OCI-LY7 (cell line): ENCODE measurements at regions not wholly inside any gene's neighbourhood (a gene's known extent, or its start where the extent isn't known, plus 50 kb on each side); places are given as distances from the start of the nearest gene placed in this dataset.

Source experiments
- BruUV-seq: library from RNA; stranded (reverse); fragments of 400-500 nt; replicated peaks from 2 replicates; lab custom pipeline; 2021; lab: Mats Ljungman, UMichigan
- CTCF ChIA-PET: fragments of 300-600 bp; sonication (Branson Sonifier 250); formaldehyde crosslinking; loops from one replicate; lab custom pipeline; 2022; ENCODE audit warnings: antibody characterized with exemption; ENCODE audit not compliant: unreplicated experiment; lab: Charles Lee
- POLR2A ChIA-PET: fragments of 300-600 bp; sonication (Branson Sonifier 250); formaldehyde crosslinking; loops from one replicate; lab custom pipeline; 2022; ENCODE audit warnings: antibody characterized with exemption; lab: Charles Lee
- DNase-seq: peaks from one replicate; pipeline ENCODE4 v3.0.0-alpha.2; 2015; ENCODE audit warnings: low spot score
- H2AFZ ChIP-seq: fragments of 200-600 bp; sonication (generic), shearing (Covaris generic); 2 replicates; pipeline ENCODE4 v1.6.1; 2014; ENCODE audit warnings: mild to moderate bottlenecking, antibody characterized with exemption, low read length, moderate library complexity
- H3K27ac ChIP-seq: fragments of 200-600 bp; sonication (generic); 2 replicates; pipeline ENCODE4 v1.5.1; 2014; ENCODE audit warnings: mixed run types, low read depth, mild to moderate bottlenecking, moderate library complexity, low read length, inconsistent platforms; ENCODE audit not compliant: poor library complexity, severe bottlenecking
- H3K36me3 ChIP-seq: fragments of 200-600 bp; sonication (generic); 2 replicates; pipeline ENCODE4 v1.6.1; 2014; ENCODE audit warnings: mild to moderate bottlenecking, antibody characterized with exemption, low read length, moderate library complexity, mixed read lengths; ENCODE audit not compliant: insufficient read depth
- H3K4me1 ChIP-seq: fragments of 200-600 bp; sonication (generic); 2 replicates; pipeline ENCODE4 v1.5.1; 2014; ENCODE audit warnings: mild to moderate bottlenecking, low read length; ENCODE audit not compliant: insufficient read depth, poor library complexity, severe bottlenecking
- H3K4me2 ChIP-seq: fragments of 200-600 bp; sonication (generic); 2 replicates; pipeline ENCODE4 v1.6.1; 2014; ENCODE audit warnings: mild to moderate bottlenecking, low read length
- H3K4me3 ChIP-seq: fragments of 200-600 bp; sonication (generic); 2 replicates; pipeline ENCODE4 v1.5.1; 2014; ENCODE audit warnings: mild to moderate bottlenecking, low read depth, low read length; ENCODE audit not compliant: poor library complexity, severe bottlenecking
- H3K79me2 ChIP-seq: fragments of 200-600 bp; sonication (generic); 2 replicates; pipeline ENCODE4 v1.6.1; 2016; ENCODE audit warnings: low read depth, mild to moderate bottlenecking, low read length, moderate library complexity, mixed read lengths; ENCODE audit not compliant: insufficient read depth
- H3K9me2 ChIP-seq: fragments of 200-600 bp; sonication (generic); 2 replicates; pipeline ENCODE4 v1.6.1; 2016; ENCODE audit warnings: mild to moderate bottlenecking, low read length, mixed read lengths; ENCODE audit not compliant: insufficient read depth
- H3K9me3 ChIP-seq: fragments of 200-600 bp; sonication (generic); 2 replicates; pipeline ENCODE4 v1.6.1; 2014; ENCODE audit warnings: mild to moderate bottlenecking, mixed run types, low read length, mixed read lengths
- H4K20me1 ChIP-seq: fragments of 200-600 bp; sonication (generic); 2 replicates; pipeline ENCODE4 v1.6.1; 2014; ENCODE audit warnings: mild to moderate bottlenecking, antibody characterized with exemption, low read length, moderate library complexity, mixed read lengths; ENCODE audit not compliant: insufficient read depth
- CTCF ChIP-seq: fragments of 200-600 bp; sonication (generic); conservative IDR thresholded peaks from 2 replicates; pipeline ENCODE4 v1.5.1; 2014; ENCODE audit warnings: mild to moderate bottlenecking, antibody characterized with exemption, low read length, moderate library complexity, mixed read lengths
- EZH2phosphoT487 ChIP-seq: fragments of 200-600 bp; sonication (generic); IDR thresholded peaks from 2 replicates; pipeline ENCODE4 v1.6.1; 2018; ENCODE audit warnings: low read depth, borderline replicate concordance, mild to moderate bottlenecking, mixed run types, antibody characterized with exemption, low read length, moderate library complexity, mixed read lengths
- intact Hi-C: fragments of 100-400 bp; cut with micrococcal nuclease; formaldehyde crosslinking; loops from one replicate; pipeline ENCODE4 v1.10.0; 2022; ENCODE audit not compliant: unreplicated experiment

GRCh38 chr6:43982084-43982625 is 145.1 kb downstream of the MRPL14 start:
- CTCF ChIA-PET, result interaction anchor here (0.9 kb wide), 1 partner anchor 58 kb away, joined by 3 read pairs; no protein-coding TSS in a partner anchor
- no peak overlapping the region for H3K4me2 ChIP-seq

GRCh38 chr6:43981363-43981990 is 145.8 kb downstream of the MRPL14 start:
- BruUV-seq, result no TSS peak
- CTCF ChIA-PET, result interaction anchor here (0.9 kb wide), 1 partner anchor 59 kb away, joined by 3 read pairs; no protein-coding TSS in a partner anchor
- H3K27ac ChIP-seq, result no peak overlapping the region

More at GRCh38 chr6:43982084-43982625, 145.1 kb downstream of the MRPL14 start:
- Histone ChIP-seq H3K9me2 (no peaks in the 10 kb centered on the region), H3K4me1 (no peaks in the 10 kb centered on the region), H3K4me3 (no peak overlapping the region), H4K20me1 (no peaks in the 10 kb centered on the region), H3K36me3 (no peaks in the 10 kb centered on the region), H3K27ac (no peak overlapping the region), H3K79me2 (no peaks in the 10 kb centered on the region), H3K9me3 (no peaks in the 10 kb centered on the region), H2AFZ (no peak overlapping the region)
- POLR2A ChIA-PET, result interaction anchor here (0.5 to 0.6 kb wide), 2 partner anchors 9 to 239 kb away, joined by 3 read pairs; no protein-coding TSS in a partner anchor
- TF ChIP-seq EZH2phosphoT487, result no peak
- TF ChIP-seq CTCF, result no peak
- no peak for DNase-seq
- intact Hi-C loops, result no loop called here
- no TSS peak for BruUV-seq

More at GRCh38 chr6:43981363-43981990, 145.8 kb downstream of the MRPL14 start:
- no peaks in the 10 kb centered on the region for H3K4me1 ChIP-seq
- H3K9me2 ChIP-seq, result no peaks in the 10 kb centered on the region
- no peaks in the 10 kb centered on the region for H3K9me3 ChIP-seq
- intact Hi-C loops, result no loop called here
- no peaks in the 10 kb centered on the region for H4K20me1 ChIP-seq
- no peak for DNase-seq
- no peak overlapping the region for H2AFZ ChIP-seq
- H3K4me3 ChIP-seq, result no peak overlapping the region
- H3K4me2 ChIP-seq, result no peak overlapping the region
- POLR2A ChIA-PET, result no interaction called here
- no peak for TF ChIP-seq EZH2phosphoT487
- TF ChIP-seq CTCF, result no peak
- no peaks in the 10 kb centered on the region for H3K36me3 ChIP-seq
- no peaks in the 10 kb centered on the region for H3K79me2 ChIP-seq
